AG09309 (cell line): ENCODE measurements at regions not wholly inside any gene's neighbourhood (a gene's known extent, or its start where the extent isn't known, plus 50 kb on each side); places are given as distances from the start of the nearest gene placed in this dataset.

Experiments
- DNase-seq: peaks from one replicate; pipeline ENCODE4 v3.0.0-alpha.2; 2010; ENCODE audit warnings: low read depth
- H3K4me3 ChIP-seq: 2 replicates; pipeline ENCODE4 v1.5.1; 2011; ENCODE audit warnings: mild to moderate bottlenecking, low read depth, low read length, moderate library complexity; ENCODE audit not compliant: control insufficient read depth
- CTCF ChIP-seq: IDR thresholded peaks from 2 replicates; pipeline ENCODE4 v1.5.1; 2011; ENCODE audit warnings: mild to moderate bottlenecking, low read depth, low read length, inconsistent platforms; ENCODE audit not compliant: insufficient read depth, control insufficient read depth; ENCODE audit errors: missing control alignments

GRCh38 chr2:19614066-19614465, 255.6 kb upstream of the OSR1 start:
- H3K4me3 ChIP-seq = no peak overlapping the region
- no peak for TF ChIP-seq CTCF
- DNase-seq = no peak

- no peak for TF ChIP-seq CTCF
- no peak overlapping the region for H3K4me3 ChIP-seq
- DNase-seq = peak; percentile 95
Observed at GRCh38 chr2:19611491-19612332, 253.3 kb upstream of the OSR1 start.

- H3K4me3 ChIP-seq = no peak overlapping the region
- DNase-seq = no peak
- TF ChIP-seq CTCF = no peak
Observed at GRCh38 chr2:19609266-19609665, 250.8 kb upstream of the OSR1 start.

- H3K4me3 ChIP-seq = no peak overlapping the region
- no peak for DNase-seq
Observed at GRCh38 chr2:19607931-19608771, 249.7 kb upstream of the OSR1 start.

GRCh38 chr2:19607400-19607799, 249.0 kb upstream of the OSR1 start:
- no peak overlapping the region for H3K4me3 ChIP-seq
- DNase-seq = no peak
- TF ChIP-seq CTCF = no peak

More at GRCh38 chr2:19607931-19608771, 249.7 kb upstream of the OSR1 start:
- TF ChIP-seq CTCF = no peak

GRCh38 chr2:19600982-19601381, 242.6 kb upstream of the OSR1 start:
- TF ChIP-seq CTCF = no peak
- DNase-seq = no peak
- no peak overlapping the region for H3K4me3 ChIP-seq
